CD14-positive monocyte (primary cell): ENCODE measurements at regions not wholly inside any gene's neighbourhood (a gene's known extent, or its start where the extent isn't known, plus 50 kb on each side); places are given as distances from the start of the nearest gene placed in this dataset.

Experiments
- DNase-seq, 3 donors: peaks; one replicate each; pipeline ENCODE4 v3.0.0-alpha.2; 2011 to 2022
- H2AFZ ChIP-seq: 2 replicates; pipeline ENCODE4 v1.6.0; 2012; ENCODE audit warnings: mild to moderate bottlenecking, low read depth, low read length, inconsistent platforms; ENCODE audit not compliant: insufficient read depth, poor library complexity, severe bottlenecking
- H3K27ac ChIP-seq, 2 donors: 1 replicate in 1 of 2; 2 replicates in 1 of 2; pipeline ENCODE4 v1.5.1; 2012 to 2013; ENCODE audit warnings: low read length in 2 of 2, control low read depth in 1 of 2, inconsistent platforms in 1 of 2, low read depth in 1 of 2, mild to moderate bottlenecking in 1 of 2
- H3K27me3 ChIP-seq, 2 donors: one replicate each; pipeline versions ENCODE4 v1.6.0 to v1.6.1; 2011 to 2013; ENCODE audit warnings: low read length in 2 of 2; ENCODE audit not compliant: control insufficient read depth in 2 of 2, insufficient read depth in 2 of 2
- H3K36me3 ChIP-seq, 2 donors: replicated peaks in 1 of 2; 1 replicate in 1 of 2; 2 replicates in 1 of 2; pipeline versions ENCODE4 v1.5.1 to v1.6.1; 2012 to 2013; ENCODE audit warnings: low read length in 2 of 2, control low read depth in 1 of 2, inconsistent platforms in 1 of 2, mild to moderate bottlenecking in 1 of 2; ENCODE audit not compliant: insufficient read depth in 2 of 2, control insufficient read depth in 1 of 2
- H3K4me1 ChIP-seq, 2 donors: 1 replicate in 1 of 2; 2 replicates in 1 of 2; pipeline versions ENCODE4 v1.5.1 to v1.6.1; 2012 to 2013; ENCODE audit warnings: low read length in 2 of 2, control low read depth in 1 of 2, inconsistent platforms in 1 of 2, mild to moderate bottlenecking in 1 of 2, moderate library complexity in 1 of 2; ENCODE audit not compliant: insufficient read depth in 2 of 2, control insufficient read depth in 1 of 2
- H3K4me2 ChIP-seq: replicated peaks from 2 replicates; pipeline ENCODE3; 2012; ENCODE audit warnings: low read length, moderate library complexity, mild to moderate bottlenecking; ENCODE audit not compliant: poor library complexity, severe bottlenecking; ENCODE audit errors: extremely low read depth
- H3K4me3 ChIP-seq, 3 experiments: fragments of 200-600 bp in 1 of 3; sonication (generic) in 1 of 3; replicated peaks in 1 of 3; 1 replicate in 2 of 3; 2 replicates in 1 of 3; pipeline ENCODE4 v1.5.1; 2011 to 2013; ENCODE audit warnings: low read length in 3 of 3, mild to moderate bottlenecking in 3 of 3, control low read depth in 2 of 3, low read depth in 2 of 3, inconsistent platforms in 1 of 3, moderate library complexity in 1 of 3
- H3K79me2 ChIP-seq: 2 replicates; pipeline ENCODE4 v1.6.0; 2012; ENCODE audit warnings: mild to moderate bottlenecking, control low read depth, inconsistent platforms, low read length, moderate library complexity; ENCODE audit not compliant: insufficient read depth
- H3K9ac ChIP-seq: 2 replicates; pipeline ENCODE4 v1.6.0; 2017; ENCODE audit warnings: low read length, mild to moderate bottlenecking; ENCODE audit not compliant: insufficient read depth, poor library complexity, severe bottlenecking
- H3K9me3 ChIP-seq, 2 donors: replicated peaks in 1 of 2; 1 replicate in 1 of 2; 2 replicates in 1 of 2; pipeline versions ENCODE4 v1.5.1 to v1.6.1; 2012 to 2013; ENCODE audit warnings: low read length in 2 of 2, control low read depth in 1 of 2; ENCODE audit not compliant: control insufficient read depth in 1 of 2, insufficient read depth in 1 of 2
- H4K20me1 ChIP-seq: 2 replicates; pipeline ENCODE4 v1.6.0; 2012; ENCODE audit warnings: mild to moderate bottlenecking, low read length, control low read depth, moderate library complexity; ENCODE audit not compliant: insufficient read depth
- H3K27ac Mint-ChIP-seq, 7 donors: one replicate each; pipeline ENCODE4 v1.8.0; 2020; ENCODE audit warnings: mild to moderate bottlenecking in 7 of 7, mixed read lengths in 7 of 7, moderate library complexity in 6 of 7, inconsistent platforms in 2 of 7
- H3K27me3 Mint-ChIP-seq, 3 donors: one replicate each; pipeline ENCODE4 v1.8.0; 2021 to 2022; ENCODE audit warnings: low read depth in 3 of 3, mild to moderate bottlenecking in 3 of 3, mixed read lengths in 3 of 3, moderate library complexity in 3 of 3, inconsistent platforms in 1 of 3
- H3K36me3 Mint-ChIP-seq, 2 donors: one replicate each; pipeline ENCODE4 v1.8.0; 2020; ENCODE audit warnings: mixed read lengths in 2 of 2, inconsistent platforms in 1 of 2, mild to moderate bottlenecking in 1 of 2
- H3K4me1 Mint-ChIP-seq: one replicate; pipeline ENCODE4 v1.8.0; 2020; ENCODE audit warnings: mild to moderate bottlenecking, mixed read lengths
- H3K4me3 Mint-ChIP-seq, 2 donors: one replicate each; pipeline ENCODE4 v1.8.0; 2020; ENCODE audit warnings: mild to moderate bottlenecking in 2 of 2, mixed read lengths in 2 of 2, moderate library complexity in 1 of 2
- H3K9me3 Mint-ChIP-seq, 7 donors: one replicate each; pipeline ENCODE4 v1.8.0; 2020 to 2022; ENCODE audit warnings: mixed read lengths in 7 of 7, mild to moderate bottlenecking in 6 of 7, moderate library complexity in 6 of 7, inconsistent platforms in 2 of 7
- CTCF ChIP-seq: fragments of 200-600 bp; IDR thresholded peaks from one replicate; pipeline ENCODE4 v1.8.0; 2022; ENCODE audit warnings: antibody characterized with exemption, mild to moderate bottlenecking
- WGBS: methylation state at CpG from one replicate; pipeline ENCODE4 v1.1.5; 2013; ENCODE audit warnings: missing lambda C conversion rate; ENCODE audit not compliant: insufficient coverage; 5-methylcytosine and 5-hydroxymethylcytosine counted together
- intact Hi-C, 2 donors: fragments of 100-400 bp; cut with micrococcal nuclease; formaldehyde crosslinking; loops; one replicate each; pipeline versions ENCODE4 v1.15.0 to v1.15.1; 2023

GRCh38 chr17:6314311-6314710, 120.6 kb downstream of the AIPL1 start:
- Histone ChIP-seq H3K9me3 (no peaks in the 10 kb centered on the region), H3K4me3 (no peak overlapping the region), H3K27me3 (no peaks in the 10 kb centered on the region), H3K4me1 (no peaks in the 10 kb centered on the region), H3K9ac (no peak overlapping the region), H3K79me2 (no peaks in the 10 kb centered on the region), H3K27ac (no peak overlapping the region), H4K20me1 (no peaks in the 10 kb centered on the region), H3K4me2 (no peak overlapping the region), H2AFZ (no peak overlapping the region), H3K36me3 (no peaks in the 10 kb centered on the region)
- Mint-ChIP-seq H3K27ac (no peak overlapping the region), H3K27me3 (peaks cover 3 to 10% (median 6%) of the 10 kb centered on the region in 3 donors), H3K36me3 (no peaks in the 10 kb centered on the region), H3K9me3 (peaks cover 0 to 4% (median 0%) of the 10 kb centered on the region in 7 donors), H3K4me1 (no peaks in the 10 kb centered on the region), H3K4me3 (no peak overlapping the region)
- DNase-seq = no peak
- WGBS = 83% methylated on average over 1 of the region's 3 CpGs
- no peak for TF ChIP-seq CTCF
- intact Hi-C loops = no loop called here

GRCh38 chr17:6313835-6314234, 121.1 kb downstream of the AIPL1 start:
- Mint-ChIP-seq H3K4me1 (no peaks in the 10 kb centered on the region), H3K27me3 (peaks cover 3 to 10% (median 6%) of the 10 kb centered on the region in 3 donors), H3K36me3 (no peaks in the 10 kb centered on the region), H3K4me3 (no peak overlapping the region), H3K27ac (no peak overlapping the region), H3K9me3 (peaks cover 0 to 4% (median 0%) of the 10 kb centered on the region in 7 donors)
- WGBS = 92% methylated on average over 12 of the region's 12 CpGs
- no peaks in the 10 kb centered on the region for H3K27me3 ChIP-seq
- no peak for TF ChIP-seq CTCF
- no peaks in the 10 kb centered on the region for H4K20me1 ChIP-seq
- H3K27ac ChIP-seq = no peak overlapping the region
- H3K36me3 ChIP-seq = no peaks in the 10 kb centered on the region
- H3K9me3 ChIP-seq = no peaks in the 10 kb centered on the region
- H2AFZ ChIP-seq = no peak overlapping the region
- no peak overlapping the region for H3K4me2 ChIP-seq
- H3K9ac ChIP-seq = no peak overlapping the region
- intact Hi-C loops = no loop called here
- no peak for DNase-seq
- no peaks in the 10 kb centered on the region for H3K4me1 ChIP-seq
- no peak overlapping the region for H3K4me3 ChIP-seq
- no peaks in the 10 kb centered on the region for H3K79me2 ChIP-seq
